Natural killer cell (primary cell): ENCODE measurements at regions not wholly inside any gene's neighbourhood (a gene's known extent, or its start where the extent isn't known, plus 50 kb on each side); places are given as distances from the start of the nearest gene placed in this dataset.

Experiments used
- ATAC-seq, 3 donors: fragments of 150-1000 bp in 2 of 3; fragments of 200-7000 bp in 1 of 3; cut with Tn5 transposase; 1 replicate in 1 of 3; 2 replicates in 2 of 3; pipeline ENCODE4 v1.10.0; 2021; ENCODE audit warnings: mild to moderate bottlenecking in 2 of 3, moderate library complexity in 2 of 3
- DNase-seq, 2 donors: peaks; one replicate each; pipeline versions ENCODE4 v3.0.0 to v3.0.0-alpha.2; 2013 to 2021; ENCODE audit warnings: mixed read lengths in 1 of 2
- H3K27ac ChIP-seq: one replicate; pipeline ENCODE4 v1.5.1; 2013; ENCODE audit warnings: mild to moderate bottlenecking, low read length
- H3K27me3 ChIP-seq: one replicate; pipeline ENCODE4 v1.6.1; 2013; ENCODE audit warnings: low read length; ENCODE audit not compliant: control insufficient read depth, insufficient read depth
- H3K36me3 ChIP-seq: one replicate; pipeline ENCODE4 v1.6.1; 2013; ENCODE audit warnings: low read length; ENCODE audit not compliant: control insufficient read depth, insufficient read depth
- H3K4me1 ChIP-seq: one replicate; pipeline ENCODE4 v1.6.1; 2013; ENCODE audit warnings: low read length; ENCODE audit not compliant: control insufficient read depth, insufficient read depth
- H3K4me3 ChIP-seq: one replicate; pipeline ENCODE4 v1.5.1; 2013; ENCODE audit warnings: low read length
- H3K9me3 ChIP-seq: one replicate; pipeline ENCODE4 v1.6.1; 2013; ENCODE audit warnings: low read length; ENCODE audit not compliant: control insufficient read depth, insufficient read depth
- H3K27ac Mint-ChIP-seq, 2 donors: one replicate each; pipeline ENCODE4 v1.8.0; 2022; ENCODE audit warnings: mild to moderate bottlenecking in 2 of 2, mixed read lengths in 2 of 2, moderate library complexity in 1 of 2
- H3K27me3 Mint-ChIP-seq, 2 donors: one replicate each; pipeline ENCODE4 v1.8.0; 2022; ENCODE audit warnings: low read depth in 2 of 2, mixed read lengths in 2 of 2
- H3K36me3 Mint-ChIP-seq: one replicate; pipeline ENCODE4 v1.8.0; 2022; ENCODE audit warnings: mixed read lengths
- H3K4me1 Mint-ChIP-seq, 2 donors: one replicate each; pipeline ENCODE4 v1.8.0; 2022; ENCODE audit warnings: mixed read lengths in 2 of 2
- H3K4me3 Mint-ChIP-seq: one replicate; pipeline ENCODE4 v1.8.0; 2022; ENCODE audit warnings: mild to moderate bottlenecking, moderate library complexity, mixed read lengths
- H3K9me3 Mint-ChIP-seq, 2 donors: one replicate each; pipeline ENCODE4 v1.8.0; 2022; ENCODE audit warnings: mixed read lengths in 2 of 2
- CTCF ChIP-seq: fragments of 200-600 bp; IDR thresholded peaks from one replicate; pipeline ENCODE4 v1.8.0; 2022; ENCODE audit warnings: antibody characterized with exemption
- WGBS: methylation state at CpG from one replicate; pipeline ENCODE4 v1.1.7; 2013; ENCODE audit warnings: missing lambda C conversion rate; ENCODE audit not compliant: insufficient coverage; 5-methylcytosine and 5-hydroxymethylcytosine counted together
- intact Hi-C: fragments of 100-400 bp; cut with micrococcal nuclease; formaldehyde crosslinking; loops from one replicate; pipeline ENCODE4 v1.14.2; 2022

DNA sequence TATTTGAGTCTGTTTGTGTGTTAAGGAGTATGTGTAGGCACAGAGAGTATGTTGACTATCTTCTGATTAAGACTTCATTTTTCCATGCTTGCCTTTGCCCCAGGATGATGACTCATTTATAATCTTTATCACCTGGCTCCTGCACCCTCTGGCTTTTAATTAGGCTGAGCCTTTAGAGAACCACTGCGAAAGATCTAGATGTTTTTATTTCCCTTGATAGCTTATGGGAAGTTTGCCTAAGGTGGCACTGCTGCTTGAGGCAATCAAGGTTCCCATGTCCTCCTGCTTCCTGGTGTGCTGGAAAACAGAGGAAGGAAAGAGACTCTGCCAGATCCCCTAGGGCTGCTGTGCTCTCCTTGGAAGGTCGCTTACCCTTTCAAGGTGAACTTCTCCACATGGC is 114.6 kb downstream of the ARL4A start:
- no peaks in the 10 kb centered on the region for H3K36me3 Mint-ChIP-seq
- Histone ChIP-seq H3K36me3 (no peaks in the 10 kb centered on the region), H3K27me3 (no peaks in the 10 kb centered on the region), H3K9me3 (no peaks in the 10 kb centered on the region), H3K4me3 (no peak overlapping the region), H3K4me1 (no peaks in the 10 kb centered on the region), H3K27ac (no peak overlapping the region)
- WGBS = 81% methylated on average over 2 of the region's 2 CpGs
- no peak overlapping the region for H3K27ac Mint-ChIP-seq
- ATAC-seq (no peak), DNase-seq (no peak)
- intact Hi-C loops = no loop called here
- no peak for TF ChIP-seq CTCF
- no peaks in the 10 kb centered on the region for H3K4me1 Mint-ChIP-seq
- no peak overlapping the region for H3K4me3 Mint-ChIP-seq
- no peaks in the 10 kb centered on the region for H3K27me3 Mint-ChIP-seq
- H3K9me3 Mint-ChIP-seq = no peaks in the 10 kb centered on the region

- Histone ChIP-seq H3K27me3 (no peaks in the 10 kb centered on the region), H3K4me1 (no peaks in the 10 kb centered on the region), H3K4me3 (no peak overlapping the region), H3K36me3 (no peaks in the 10 kb centered on the region), H3K9me3 (no peaks in the 10 kb centered on the region), H3K27ac (no peak overlapping the region)
- no peaks in the 10 kb centered on the region for H3K36me3 Mint-ChIP-seq
- no peak for TF ChIP-seq CTCF
- H3K27ac Mint-ChIP-seq = no peak overlapping the region
- H3K4me1 Mint-ChIP-seq = no peaks in the 10 kb centered on the region
- ATAC-seq (no peak), DNase-seq (no peak)
- intact Hi-C loops = no loop called here
- 93% methylated on average over 6 of the region's 7 CpGs for WGBS
- H3K4me3 Mint-ChIP-seq = no peak overlapping the region
- H3K9me3 Mint-ChIP-seq = no peaks in the 10 kb centered on the region
- H3K27me3 Mint-ChIP-seq = no peaks in the 10 kb centered on the region
Observed at GRCh38 chr7:12803542-12803941, 116.1 kb downstream of the ARL4A start.

DNA sequence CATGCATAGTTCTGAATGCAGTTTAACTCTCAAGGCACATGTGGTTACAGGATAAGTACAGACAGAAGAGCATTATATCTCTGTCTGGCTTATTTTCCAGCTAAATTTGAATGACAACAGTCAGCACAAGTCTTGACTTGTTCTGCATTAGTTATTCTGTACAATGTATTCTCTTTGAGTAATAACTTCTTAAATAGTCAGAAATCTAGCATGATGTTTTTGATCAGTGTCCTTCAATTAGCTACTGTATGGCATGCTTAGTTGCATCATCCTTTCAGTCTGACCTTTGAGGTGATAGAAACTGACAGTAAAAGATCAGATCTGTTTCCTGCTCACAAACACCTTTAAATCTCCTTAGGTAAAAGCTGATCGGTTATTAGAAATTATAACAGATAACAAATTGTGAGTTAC is 118.1 kb downstream of the ARL4A start:
- Histone ChIP-seq H3K4me1 (no peaks in the 10 kb centered on the region), H3K9me3 (no peaks in the 10 kb centered on the region), H3K36me3 (no peaks in the 10 kb centered on the region), H3K4me3 (no peak overlapping the region), H3K27me3 (no peaks in the 10 kb centered on the region), H3K27ac (no peak overlapping the region)
- no peaks in the 10 kb centered on the region for H3K27me3 Mint-ChIP-seq
- H3K27ac Mint-ChIP-seq = no peak overlapping the region
- ATAC-seq (no peak), DNase-seq (no peak)
- no CpG with 5 or more reads among the region's 1 CpG for WGBS
- no peak overlapping the region for H3K4me3 Mint-ChIP-seq
- intact Hi-C loops = no loop called here
- no peaks in the 10 kb centered on the region for H3K9me3 Mint-ChIP-seq
- no peaks in the 10 kb centered on the region for H3K36me3 Mint-ChIP-seq
- TF ChIP-seq CTCF = no peak
- H3K4me1 Mint-ChIP-seq = no peaks in the 10 kb centered on the region

DNA sequence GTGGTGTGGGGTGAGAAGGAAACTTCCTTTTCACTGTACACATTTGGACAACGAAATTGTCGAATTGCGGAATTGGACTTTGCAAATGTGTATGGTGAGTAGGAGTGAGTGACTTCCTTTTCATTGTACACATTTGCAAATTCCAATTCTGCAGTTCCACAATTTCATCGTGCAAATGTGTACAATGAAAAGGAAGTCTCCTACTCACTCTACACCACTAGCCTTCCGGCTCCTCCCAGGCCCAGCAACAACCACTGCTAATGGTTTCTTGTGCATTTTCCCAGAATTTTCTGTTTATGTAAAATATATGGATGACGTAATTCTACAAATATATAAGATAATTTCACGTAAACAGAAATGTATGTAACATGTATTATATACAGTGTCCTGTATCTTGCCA is 118.5 kb downstream of the ARL4A start:
- Histone ChIP-seq H3K27ac (no peak overlapping the region), H3K4me1 (no peaks in the 10 kb centered on the region), H3K4me3 (no peak overlapping the region), H3K27me3 (no peaks in the 10 kb centered on the region), H3K9me3 (no peaks in the 10 kb centered on the region), H3K36me3 (no peaks in the 10 kb centered on the region)
- no peak for ATAC-seq
- no peak for TF ChIP-seq CTCF
- Mint-ChIP-seq H3K27ac (no peak overlapping the region), H3K9me3 (no peaks in the 10 kb centered on the region), H3K4me3 (no peak overlapping the region), H3K36me3 (no peaks in the 10 kb centered on the region), H3K27me3 (no peaks in the 10 kb centered on the region), H3K4me1 (no peaks in the 10 kb centered on the region)
- intact Hi-C loops = no loop called here
- no peak for DNase-seq
- 30% methylated on average over 1 of the region's 7 CpGs for WGBS
